Psoas muscle (tissue), 7 donors: ENCODE measurements at regions not wholly inside any gene's neighbourhood (a gene's known extent, or its start where the extent isn't known, plus 50 kb on each side); places are given as distances from the start of the nearest gene placed in this dataset.
A peak's percentile ranks its signal among the peaks of the same experiment; 100 is the strongest.

Experiments
- ATAC-seq, 4 donors: fragments of 200-7000 bp; cut with Tn5 transposase; one replicate each; pipeline ENCODE4 v1.9.1; 2020; ENCODE audit warnings: moderate library complexity in 3 of 4, mild to moderate bottlenecking in 2 of 4
- DNase-seq, 2 donors: peaks; one replicate each; pipeline ENCODE4 v3.0.0-alpha.2; 2020
- H3K27ac ChIP-seq: fragments of 200-600 bp; one replicate; pipeline ENCODE4 v1.8.0; 2022
- H3K27me3 ChIP-seq, 3 donors: fragments of 200-600 bp in 1 of 3; one replicate each; pipeline versions ENCODE4 v1.6.1 to v1.8.0; 2013 to 2022; ENCODE audit warnings: low read length in 2 of 3, mild to moderate bottlenecking in 2 of 3, moderate library complexity in 1 of 3; ENCODE audit not compliant: insufficient read depth in 3 of 3
- H3K36me3 ChIP-seq, 2 donors: fragments of 200-600 bp in 1 of 2; one replicate each; pipeline versions ENCODE4 v1.6.1 to v1.8.0; 2013 to 2022; ENCODE audit warnings: low read depth in 1 of 2, mild to moderate bottlenecking in 1 of 2, moderate library complexity in 1 of 2; ENCODE audit not compliant: insufficient read depth in 1 of 2
- H3K4me1 ChIP-seq: fragments of 200-600 bp; one replicate; pipeline ENCODE4 v1.8.0; 2022
- H3K4me3 ChIP-seq: fragments of 200-600 bp; one replicate; pipeline ENCODE4 v1.8.0; 2022; ENCODE audit warnings: mild to moderate bottlenecking
- H3K9me3 ChIP-seq: fragments of 200-600 bp; one replicate; pipeline ENCODE4 v1.8.0; 2022
- CTCF ChIP-seq: fragments of 200-600 bp; IDR thresholded peaks from one replicate; pipeline ENCODE4 v1.8.0; 2022; ENCODE audit warnings: antibody characterized with exemption
- WGBS, 3 donors: extraction: QIAGEN DNeasy Blood & Tissue Kit; methylation state at CpG; one replicate each; pipeline versions ENCODE4 v1.1.6 to v1.1.7; 2013; 5-methylcytosine and 5-hydroxymethylcytosine counted together
- intact Hi-C, 2 donors: fragments of 100-400 bp; cut with DNase I; formaldehyde crosslinking; loops; one replicate each; pipeline versions ENCODE4 v1.11.0 to v1.14.2; 2022
- donor health status: healthy with polysubstance abuse.
- donor health status: DM: no; HTN: no; CAD: no; lungs with moderate emphysema.
- donor health status: Bipolar disorder and iron deficiency.
- donor health status: healthy.
- donor health status: DM: yes; HTN: yes; CAD: no.
- donor health status: DM: no; HTN: no; CAD: no.
- donor health status: DM: yes; HTN: yes; CAD: no.

DNA sequence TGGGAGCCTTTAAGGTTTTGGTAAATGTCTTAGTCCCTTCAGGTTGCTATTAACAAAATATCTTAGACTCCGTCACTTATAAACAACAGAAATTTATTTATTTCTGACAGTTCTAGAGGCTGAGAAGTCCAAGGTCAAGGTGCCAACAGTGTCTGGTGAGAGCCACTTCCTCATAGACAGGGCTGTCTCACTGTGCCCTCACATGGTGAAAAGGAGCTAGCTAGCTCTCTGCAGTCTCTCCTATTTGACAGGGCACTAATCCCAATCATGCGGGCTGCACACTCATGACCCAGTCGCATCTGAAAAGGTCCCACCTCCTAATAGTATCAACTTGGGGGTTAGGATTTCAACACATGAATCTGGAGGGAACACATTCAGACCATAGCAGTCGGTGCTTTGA lies 63.4 kb upstream of the KLF3 start:
- peak; percentile 54 to 73 (median 62) for ATAC-seq
- DNase-seq, result no peak
- 63 to 78% (median 64%) methylated on average over 4 of the region's 4 CpGs for WGBS, 3 donors
- no peaks in the 10 kb centered on the region for H3K36me3 ChIP-seq
- H3K4me3 ChIP-seq, result no peak overlapping the region
- H3K9me3 ChIP-seq, result no peaks in the 10 kb centered on the region
- no peaks in the 10 kb centered on the region for H3K27me3 ChIP-seq
- H3K27ac ChIP-seq, result peak overlapping the region; percentile 70
- TF ChIP-seq CTCF, result no peak
- intact Hi-C loops, result loop anchor here in 1 of 2 donors (5.0 kb wide), 1 partner anchor 62 kb away; the partner anchor contains the start of gene KLF3
- H3K4me1 ChIP-seq, result peaks cover 17% of the 10 kb centered on the region

DNA sequence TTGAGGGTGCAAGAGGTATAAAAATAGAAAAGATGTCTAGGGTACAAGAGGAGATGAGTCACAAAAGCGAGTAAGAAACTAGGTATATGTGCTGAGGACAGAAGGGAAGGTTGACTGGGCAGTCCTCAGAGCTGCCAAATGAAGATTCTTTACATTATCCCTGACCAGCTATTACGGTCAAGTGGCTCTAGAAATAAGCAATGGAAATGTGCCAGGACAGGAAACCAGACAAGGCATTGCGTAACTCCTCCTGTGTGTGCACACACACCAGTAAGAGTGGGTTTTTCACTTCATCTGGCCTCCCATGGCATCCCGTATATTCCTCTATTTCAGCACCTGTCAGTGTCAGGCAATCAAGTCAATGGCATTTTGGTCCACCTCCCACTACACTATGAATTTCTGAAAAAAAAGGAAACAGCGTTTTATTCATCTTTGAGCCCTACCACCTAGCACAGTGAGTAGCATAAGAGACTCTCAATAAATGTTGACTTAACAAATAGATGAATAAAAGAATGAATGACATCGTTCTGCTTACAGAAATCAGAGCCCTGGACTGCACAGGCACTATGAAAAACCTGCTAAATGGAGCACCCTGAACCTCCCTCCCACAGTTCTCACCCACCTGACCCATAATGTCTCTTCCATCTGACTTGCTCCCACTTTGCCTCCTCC lies 62.6 kb upstream of the KLF3 start:
- peak; percentile 66 to 83 (median 73) for ATAC-seq
- Histone ChIP-seq H3K4me3 (no peak overlapping the region), H3K27me3 (no peaks in the 10 kb centered on the region), H3K9me3 (no peaks in the 10 kb centered on the region), H3K4me1 (peaks cover 25% of the 10 kb centered on the region), H3K27ac (peak overlapping the region; percentile 70), H3K36me3 (no peaks in the 10 kb centered on the region)
- intact Hi-C loops, result loop anchor here in 1 of 2 donors (5.0 kb wide), 1 partner anchor 61 kb away; the partner anchor contains the start of gene KLF3
- no peak for DNase-seq
- 26 to 39% (median 36%) methylated on average over 6 of the region's 6 CpGs for WGBS, 3 donors
- no peak for TF ChIP-seq CTCF

DNA sequence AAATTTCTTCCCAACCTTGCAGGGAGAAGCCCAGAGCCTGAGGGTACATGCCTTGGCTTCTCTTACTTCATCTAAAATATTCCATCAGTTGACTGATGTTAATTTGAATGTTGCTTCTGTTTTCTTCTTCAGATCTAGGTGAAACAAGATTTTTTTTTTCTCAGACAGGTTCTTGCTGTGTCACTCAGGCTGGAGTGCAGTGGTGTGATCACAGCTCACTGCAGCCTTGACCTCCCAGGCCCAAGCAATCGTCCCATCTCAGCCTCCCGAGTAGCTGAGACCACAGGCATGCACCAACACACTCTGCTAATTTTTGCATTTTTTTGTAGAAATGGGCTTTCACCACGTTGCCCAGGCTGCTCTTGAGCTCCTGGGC lies 62.1 kb upstream of the KLF3 start:
- Histone ChIP-seq H3K36me3 (no peaks in the 10 kb centered on the region), H3K9me3 (no peaks in the 10 kb centered on the region), H3K27me3 (no peaks in the 10 kb centered on the region), H3K27ac (peak overlapping the region; percentile 70), H3K4me3 (no peak overlapping the region), H3K4me1 (peaks cover 30% of the 10 kb centered on the region)
- DNase-seq (no peak), ATAC-seq (no peak)
- TF ChIP-seq CTCF, result no peak
- WGBS, 3 donors, result 78 to 84% (median 82%) methylated on average over 3 of the region's 3 CpGs
- intact Hi-C loops, result loop anchor here in 1 of 2 donors (5.0 kb wide), 1 partner anchor 60 kb away; the partner anchor contains the start of gene KLF3

DNA sequence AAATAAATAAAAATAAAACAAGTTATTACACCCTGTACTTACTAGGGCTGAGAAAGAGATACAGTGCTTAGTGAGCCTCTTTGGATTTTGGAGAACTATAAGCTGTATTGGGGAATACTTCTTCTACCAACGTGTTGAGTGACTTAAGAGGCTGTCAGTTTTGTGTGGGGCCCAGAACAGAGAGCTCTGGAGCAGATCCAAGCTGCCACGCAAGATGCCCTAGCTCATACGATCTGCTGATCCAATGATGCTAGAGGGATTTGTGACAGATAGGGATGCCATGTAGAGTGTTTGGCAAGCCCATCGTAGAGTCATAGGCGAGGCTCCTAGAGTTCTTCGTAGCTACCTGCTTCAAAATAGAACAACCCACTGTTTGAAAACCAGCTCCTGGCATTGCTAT lies 60.3 kb upstream of the KLF3 start:
- H3K36me3 ChIP-seq, result no peaks in the 10 kb centered on the region
- TF ChIP-seq CTCF, result no peak
- ATAC-seq (peak in 1 of 4 donors; percentile 46), DNase-seq (no peak)
- intact Hi-C loops, result loop anchor here in 1 of 2 donors (5.0 kb wide), 1 partner anchor 59 kb away; the partner anchor contains the start of gene KLF3
- H3K27ac ChIP-seq, result no peak overlapping the region
- H3K4me3 ChIP-seq, result no peak overlapping the region
- peaks cover 30% of the 10 kb centered on the region for H3K4me1 ChIP-seq
- no peaks in the 10 kb centered on the region for H3K9me3 ChIP-seq
- WGBS, 3 donors, result 81 to 91% (median 84%) methylated on average over 6 of the region's 6 CpGs
- no peaks in the 10 kb centered on the region for H3K27me3 ChIP-seq
